Gastroesophageal sphincter (tissue), 2 donors: ENCODE measurements at regions not wholly inside any gene's neighbourhood (a gene's known extent, or its start where the extent isn't known, plus 50 kb on each side); places are given as distances from the start of the nearest gene placed in this dataset.

Experiments
- EP300 ChIP-seq: sonication (generic); formaldehyde crosslinking; IDR thresholded peaks from one replicate; pipeline ENCODE4 v1.6.1; 2017; ENCODE audit warnings: antibody characterized with exemption, mild to moderate bottlenecking
- POLR2A ChIP-seq, 2 donors: fragments of 450-650 bp; IDR thresholded peaks; one replicate each; pipeline ENCODE4 v1.6.1; 2017; ENCODE audit warnings: antibody characterized with exemption in 2 of 2, mild to moderate bottlenecking in 2 of 2, moderate library complexity in 1 of 2
- POLR2AphosphoS5 ChIP-seq: sonication (generic); formaldehyde crosslinking; IDR thresholded peaks from one replicate; pipeline ENCODE4 v1.6.1; 2017; ENCODE audit warnings: antibody characterized with exemption

- TF ChIP-seq EP300 (no peak), POLR2AphosphoS5 (no peak), POLR2A (IDR thresholded peaks at IDR 0.05) (no peak)
These were observed 287.7 kb upstream of the CNTNAP5 start for GRCh38 chr2:123737371-123737770.
